Muscle of leg (tissue), 3 donors: ENCODE measurements at regions not wholly inside any gene's neighbourhood (a gene's known extent, or its start where the extent isn't known, plus 50 kb on each side); places are given as distances from the start of the nearest gene placed in this dataset.

ENCODE experiments used
- DNase-seq: peaks from one replicate; pipeline ENCODE4 v3.0.0; 2013
- H3K27ac ChIP-seq: one replicate; pipeline ENCODE4 v1.5.1; 2013; ENCODE audit warnings: mild to moderate bottlenecking, low read length, control low read depth
- H3K27me3 ChIP-seq: one replicate; pipeline ENCODE4 v1.6.1; 2013; ENCODE audit warnings: low read length; ENCODE audit not compliant: control insufficient read depth, insufficient read depth
- H3K36me3 ChIP-seq: one replicate; pipeline ENCODE4 v1.6.1; 2013; ENCODE audit warnings: low read length; ENCODE audit not compliant: control insufficient read depth, insufficient read depth
- H3K4me1 ChIP-seq: one replicate; pipeline ENCODE4 v1.6.1; 2013; ENCODE audit warnings: low read length; ENCODE audit not compliant: control insufficient read depth, insufficient read depth
- H3K4me3 ChIP-seq: one replicate; pipeline ENCODE4 v1.5.1; 2013; ENCODE audit warnings: low read length, control low read depth
- H3K9me3 ChIP-seq: replicated peaks from 2 replicates; pipeline ENCODE4 v1.6.1; 2013; ENCODE audit warnings: low read depth, low read length; ENCODE audit not compliant: control insufficient read depth
- WGBS: methylation state at CpG from one replicate; pipeline ENCODE4 v1.1.5; 2013; ENCODE audit warnings: missing lambda C conversion rate; ENCODE audit not compliant: insufficient coverage; 5-methylcytosine and 5-hydroxymethylcytosine counted together

DNA sequence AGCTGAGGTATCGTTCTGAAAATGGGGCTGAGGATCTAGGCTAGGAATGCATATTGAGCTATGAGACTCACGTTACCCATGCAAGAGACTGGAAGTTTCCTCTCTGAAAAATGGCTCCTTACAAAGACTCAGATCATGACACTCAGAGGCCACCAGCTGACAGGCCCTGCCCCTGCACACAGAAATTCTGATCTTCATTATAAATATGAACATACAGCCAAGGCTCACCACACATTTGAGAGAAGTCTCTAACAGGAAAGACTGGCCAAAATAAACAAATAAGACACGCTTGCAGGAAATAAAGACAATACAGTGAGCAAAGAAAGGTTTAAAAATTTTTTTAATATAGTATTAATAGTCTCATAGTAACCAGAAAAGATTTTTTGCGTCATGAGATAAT lies 365.9 kb downstream of the NFIB start:
- Histone ChIP-seq H3K4me1 (no peaks in the 10 kb centered on the region), H3K9me3 (no peaks in the 10 kb centered on the region), H3K27ac (peak overlapping the region; percentile 7), H3K36me3 (no peaks in the 10 kb centered on the region), H3K27me3 (no peaks in the 10 kb centered on the region), H3K4me3 (no peak overlapping the region)
- WGBS, result 42% methylated on average over 2 of the region's 4 CpGs
- no peak for DNase-seq

DNA sequence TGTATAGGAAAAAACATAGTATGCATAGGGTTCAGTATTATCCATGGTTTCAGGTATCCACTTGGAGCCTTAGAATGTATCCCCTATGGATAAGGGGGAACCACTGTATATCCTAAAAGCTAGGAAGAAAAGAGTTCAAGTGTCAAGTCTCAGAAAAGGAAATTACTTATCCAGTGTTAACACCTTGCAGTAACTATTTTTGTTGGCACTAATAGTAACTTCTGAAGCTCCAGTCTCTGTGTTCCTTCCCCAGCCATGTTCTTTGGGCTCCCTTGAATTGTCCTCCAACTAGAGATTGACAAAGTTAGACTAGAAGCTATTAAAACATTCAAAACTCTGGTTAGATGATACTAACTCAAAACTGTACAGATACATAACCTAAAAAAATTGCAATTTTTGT lies 370.8 kb downstream of the NFIB start:
- H3K36me3 ChIP-seq, result no peaks in the 10 kb centered on the region
- DNase-seq, result no peak
- H3K27ac ChIP-seq, result no peak overlapping the region
- no peak overlapping the region for H3K4me3 ChIP-seq
- no peaks in the 10 kb centered on the region for H3K27me3 ChIP-seq
- H3K9me3 ChIP-seq, result no peaks in the 10 kb centered on the region
- H3K4me1 ChIP-seq, result peaks cover 13% of the 10 kb centered on the region

DNA sequence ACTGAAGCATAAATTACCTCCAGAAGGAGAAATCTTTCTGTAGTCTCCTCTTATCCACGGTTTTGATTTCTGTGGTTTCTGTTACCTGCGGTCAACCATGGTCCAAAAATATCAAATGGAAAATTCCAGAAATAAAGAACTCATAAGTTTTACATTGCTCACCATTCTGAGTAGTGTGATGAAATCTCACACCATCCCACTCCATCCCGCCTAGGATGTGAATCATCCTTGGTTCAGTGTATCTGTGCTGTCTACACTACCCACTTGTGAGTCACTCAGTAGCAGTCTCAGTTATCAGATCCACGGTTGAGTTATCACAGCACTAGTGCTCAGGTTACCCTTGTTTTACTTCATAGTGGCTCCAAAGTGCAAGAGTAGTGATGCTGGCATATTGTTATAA lies 371.2 kb downstream of the NFIB start:
- 88% methylated on average over 1 of the region's 4 CpGs for WGBS
- Histone ChIP-seq H3K4me1 (peaks cover 13% of the 10 kb centered on the region), H3K27ac (peak overlapping the region; percentile 81), H3K36me3 (no peaks in the 10 kb centered on the region), H3K27me3 (no peaks in the 10 kb centered on the region), H3K4me3 (no peak overlapping the region), H3K9me3 (no peaks in the 10 kb centered on the region)
- DNase-seq, result no peak

DNA sequence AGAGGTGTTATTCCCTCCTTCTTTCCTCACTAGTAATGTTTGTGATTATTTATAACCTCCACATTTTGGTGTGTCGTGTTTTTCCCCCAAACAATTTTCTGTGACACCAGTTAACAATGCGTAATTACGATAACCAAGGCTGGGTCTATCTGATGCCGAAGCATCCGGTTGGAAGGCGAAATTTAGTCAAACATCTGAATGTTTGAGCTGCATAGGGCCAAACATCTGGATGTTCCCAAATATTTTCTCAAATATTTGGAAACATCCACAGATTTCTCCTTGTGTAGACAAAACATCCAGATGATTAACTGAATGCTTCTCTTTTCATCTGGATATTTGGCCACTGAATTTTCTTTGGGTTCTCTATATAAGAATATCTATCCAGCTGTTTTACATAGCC lies 371.7 kb downstream of the NFIB start:
- WGBS, result no CpG with 5 or more reads among the region's 6 CpGs
- Histone ChIP-seq H3K4me3 (no peak overlapping the region), H3K9me3 (no peaks in the 10 kb centered on the region), H3K27me3 (no peaks in the 10 kb centered on the region), H3K36me3 (no peaks in the 10 kb centered on the region), H3K27ac (peak overlapping the region; percentile 81), H3K4me1 (peaks cover 13% of the 10 kb centered on the region)
- DNase-seq, result peak; percentile 85

DNA sequence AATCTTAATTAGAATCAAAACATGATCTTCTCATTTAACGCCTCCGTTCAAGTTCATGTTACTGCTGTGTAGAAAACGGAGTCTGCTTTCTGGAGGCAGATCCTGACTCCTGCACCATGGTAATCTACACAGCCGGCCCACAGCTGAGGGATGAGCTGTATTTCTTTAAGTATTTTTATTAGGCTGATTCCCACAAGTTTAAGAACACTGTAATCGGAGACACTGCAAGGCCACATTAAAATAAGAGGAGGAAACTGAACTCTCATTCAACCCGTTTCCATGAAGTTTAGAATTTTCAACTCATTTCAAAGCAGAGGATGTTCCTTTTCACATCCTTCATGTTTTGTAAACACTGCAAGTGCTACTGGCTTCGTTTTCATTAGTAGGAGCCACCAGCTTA lies 372.2 kb downstream of the NFIB start:
- WGBS, result no CpG with 5 or more reads among the region's 7 CpGs
- H3K27me3 ChIP-seq, result no peaks in the 10 kb centered on the region
- no peak overlapping the region for H3K4me3 ChIP-seq
- H3K36me3 ChIP-seq, result no peaks in the 10 kb centered on the region
- peak overlapping the region; percentile 81 for H3K27ac ChIP-seq
- H3K9me3 ChIP-seq, result no peaks in the 10 kb centered on the region
- peak; percentile 95 for DNase-seq
- peaks cover 13% of the 10 kb centered on the region for H3K4me1 ChIP-seq

DNA sequence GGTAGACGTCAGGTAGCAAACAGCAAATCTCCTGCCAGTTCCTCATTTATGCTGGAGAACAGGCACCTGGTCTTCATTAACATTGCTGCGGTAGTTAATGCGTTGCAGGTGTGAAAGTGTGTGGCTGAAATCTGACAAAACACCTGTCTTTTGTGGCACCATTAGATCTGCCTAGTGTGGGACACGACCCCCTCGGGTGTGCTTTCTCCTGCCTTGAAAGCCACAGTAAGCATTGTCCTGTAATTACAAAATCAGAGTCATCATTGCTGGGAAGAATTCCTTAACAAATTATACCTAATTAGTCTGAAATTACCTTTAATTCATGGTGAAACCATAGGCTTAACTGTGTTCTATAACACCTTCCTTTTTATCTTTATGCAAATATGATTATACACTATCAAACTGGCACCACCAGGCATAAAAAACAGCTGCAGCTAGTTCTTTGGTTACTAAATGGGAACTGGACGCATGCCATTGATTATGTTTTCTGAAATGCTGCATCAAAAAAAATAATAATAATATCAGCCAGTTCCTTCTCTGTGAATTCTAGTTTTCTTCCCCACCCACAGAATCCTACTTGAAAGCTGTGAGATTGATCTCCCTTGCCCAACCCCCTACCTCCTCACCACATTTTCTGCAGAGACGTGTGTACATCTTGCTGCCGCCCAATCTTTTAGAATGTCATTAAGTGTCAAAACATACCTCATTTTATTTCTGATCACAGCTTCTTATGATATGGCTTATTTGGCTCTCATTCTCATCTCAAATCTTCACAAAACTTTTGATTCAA lies 374.0 kb downstream of the NFIB start:
- Histone ChIP-seq H3K27me3 (no peaks in the 10 kb centered on the region), H3K9me3 (no peaks in the 10 kb centered on the region), H3K4me3 (no peak overlapping the region), H3K27ac (peak overlapping the region; percentile 69), H3K4me1 (peaks cover 13% of the 10 kb centered on the region), H3K36me3 (no peaks in the 10 kb centered on the region)
- peak; percentile 73 for DNase-seq
- WGBS, result 69% methylated on average over 2 of the region's 8 CpGs

DNA sequence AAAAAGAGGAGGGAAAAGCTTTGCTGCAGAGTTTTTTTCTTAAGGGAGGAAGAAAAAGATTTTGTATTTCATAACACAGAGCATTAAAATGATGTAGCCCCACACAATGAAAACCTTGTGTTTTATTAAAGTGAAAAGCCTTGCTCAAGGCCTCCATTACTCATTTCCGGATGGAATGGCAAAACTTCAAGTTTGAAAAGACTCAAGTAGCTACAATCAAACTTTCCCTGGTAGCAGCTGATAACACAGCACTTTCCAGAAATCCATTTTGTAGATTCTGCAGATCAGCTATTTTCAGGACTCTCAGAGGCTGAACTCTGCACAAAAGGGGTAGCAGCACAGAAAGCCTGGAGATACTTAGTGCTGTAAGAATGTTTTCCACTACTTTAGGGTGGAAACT lies 374.8 kb downstream of the NFIB start:
- peak; percentile 94 for DNase-seq

DNA sequence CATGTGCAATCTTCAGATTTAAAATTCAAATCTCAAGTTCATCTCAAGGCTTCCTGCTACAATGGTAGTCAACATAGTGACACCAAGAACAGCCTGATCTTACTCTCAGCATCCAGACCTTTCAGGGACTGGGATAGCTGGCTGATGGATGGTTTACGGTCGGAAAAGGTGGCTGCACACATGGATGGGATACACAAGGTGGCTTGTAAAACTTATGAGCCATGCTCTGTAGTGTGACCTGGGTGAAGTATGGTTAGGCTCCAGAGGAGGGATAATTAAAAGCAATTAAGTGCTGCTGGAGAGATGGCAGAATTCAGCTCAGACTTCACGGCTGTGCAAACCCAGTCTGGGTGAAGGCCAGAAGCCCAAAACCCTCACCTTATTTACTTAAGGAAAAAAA lies 379.5 kb downstream of the NFIB start:
- 92% methylated on average over 2 of the region's 3 CpGs for WGBS
- no peaks in the 10 kb centered on the region for H3K36me3 ChIP-seq

More for the DNA sequence above, 374.8 kb downstream of the NFIB start:
- H3K9me3 ChIP-seq, result no peaks in the 10 kb centered on the region
- no peak overlapping the region for H3K4me3 ChIP-seq
- no peaks in the 10 kb centered on the region for H3K36me3 ChIP-seq
- H3K27me3 ChIP-seq, result no peaks in the 10 kb centered on the region
- H3K4me1 ChIP-seq, result peaks cover 13% of the 10 kb centered on the region
- WGBS, result 14% methylated on average over 1 of the region's 1 CpG
- H3K27ac ChIP-seq, result peak overlapping the region; percentile 69

DNA sequence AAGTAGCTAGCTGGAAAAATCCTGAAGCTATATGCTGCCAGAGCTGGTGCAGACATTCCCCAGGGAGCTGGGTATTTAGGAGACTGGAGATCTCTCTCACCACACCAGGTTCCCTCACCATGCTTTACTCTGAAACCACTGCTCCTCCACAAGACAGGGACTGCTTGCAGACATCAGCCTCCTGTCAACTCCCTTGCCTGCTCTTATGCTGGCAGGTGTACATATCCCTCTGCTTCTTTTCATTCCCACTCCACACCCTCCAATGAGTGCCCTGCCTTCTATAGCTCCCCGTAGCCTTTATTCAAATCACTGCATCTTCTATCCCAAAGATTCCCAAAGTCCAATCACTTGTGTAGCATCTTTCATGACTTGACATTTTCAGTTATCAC lies 380.7 kb downstream of the NFIB start:
- WGBS, result no CpG with 5 or more reads among the region's 1 CpG
- H3K27me3 ChIP-seq, result no peaks in the 10 kb centered on the region
- H3K4me3 ChIP-seq, result no peak overlapping the region
- H3K27ac ChIP-seq, result no peak overlapping the region
- H3K9me3 ChIP-seq, result no peaks in the 10 kb centered on the region
- peaks cover 9% of the 10 kb centered on the region for H3K4me1 ChIP-seq
- no peaks in the 10 kb centered on the region for H3K36me3 ChIP-seq
- DNase-seq, result no peak

More for the DNA sequence above, 379.5 kb downstream of the NFIB start:
- no peak for DNase-seq
- Histone ChIP-seq H3K27ac (no peak overlapping the region), H3K4me3 (no peak overlapping the region), H3K27me3 (no peaks in the 10 kb centered on the region), H3K4me1 (peaks cover 17% of the 10 kb centered on the region), H3K9me3 (no peaks in the 10 kb centered on the region)

DNA sequence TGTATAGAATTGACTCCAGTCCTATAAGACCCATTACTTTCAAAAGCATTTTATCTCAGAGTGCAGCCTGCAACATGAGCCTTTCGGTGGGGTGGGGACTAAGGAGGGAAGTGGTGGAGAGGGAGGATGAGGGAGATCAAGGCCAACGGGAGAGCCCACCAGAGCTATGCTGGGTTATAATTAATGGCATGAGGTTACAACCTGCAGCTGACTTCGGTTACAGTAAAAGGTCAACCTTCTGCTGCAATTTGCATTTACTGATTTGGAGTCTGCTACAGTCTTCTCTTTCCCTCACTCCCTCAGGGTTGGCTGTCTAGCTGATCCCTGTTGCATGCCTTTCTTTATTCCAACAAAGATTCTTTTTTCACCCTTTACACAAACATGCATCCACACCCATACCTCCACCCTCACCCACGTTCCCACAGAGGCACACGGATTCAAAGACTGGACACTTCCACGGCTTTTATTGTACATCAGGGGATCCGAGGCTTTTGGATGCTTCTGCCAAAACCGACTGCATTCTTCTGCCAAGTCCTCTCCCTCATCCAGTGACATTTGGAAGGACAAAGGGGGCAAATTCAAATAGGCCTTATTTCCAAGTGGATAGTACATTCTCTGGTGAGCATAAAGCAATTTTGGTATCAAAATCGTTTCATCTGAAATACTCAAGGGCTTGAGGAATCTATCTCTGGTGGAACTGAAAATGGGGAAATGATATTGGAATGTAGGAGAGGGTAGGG lies 381.2 kb downstream of the NFIB start:
- no peaks in the 10 kb centered on the region for H3K36me3 ChIP-seq
- no peak overlapping the region for H3K4me3 ChIP-seq
- H3K27me3 ChIP-seq, result no peaks in the 10 kb centered on the region
- H3K9me3 ChIP-seq, result no peaks in the 10 kb centered on the region
- 22% methylated on average over 5 of the region's 9 CpGs for WGBS
- H3K27ac ChIP-seq, result no peak overlapping the region
- peak; percentile 50 for DNase-seq
- peaks cover 9% of the 10 kb centered on the region for H3K4me1 ChIP-seq
